HG02763 (cell line): ENCODE measurements at regions not wholly inside any gene's neighbourhood (a gene's known extent, or its start where the extent isn't known, plus 50 kb on each side); places are given as distances from the start of the nearest gene placed in this dataset.

ENCODE experiments used
- ATAC-seq: cut with Tn5 transposase; IDR thresholded peaks from one replicate; pipeline ENCODE4 v1.9.1; 2021; ENCODE audit warnings: mild to moderate bottlenecking, moderate library complexity; ENCODE audit not compliant: unreplicated experiment

DNA sequence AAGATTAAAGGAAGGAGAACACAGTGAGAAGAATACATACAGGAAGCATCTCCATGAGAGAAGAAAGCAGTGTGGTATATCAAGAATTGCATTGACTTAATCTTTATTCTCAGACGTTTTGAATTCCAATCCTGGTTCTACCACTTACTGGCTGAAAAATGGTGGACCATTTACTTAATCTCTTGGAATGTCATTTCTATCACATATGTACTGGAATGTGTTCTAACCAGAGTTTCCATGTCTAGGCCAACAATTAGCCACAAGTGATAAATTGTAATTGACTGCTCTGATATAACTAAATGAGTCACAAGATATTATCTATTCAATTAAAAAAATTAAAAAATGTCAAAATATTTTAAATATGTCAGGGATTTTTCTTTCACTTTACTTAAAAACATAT is 626.1 kb downstream of the PTPRC start:
- no peak for ATAC-seq

DNA sequence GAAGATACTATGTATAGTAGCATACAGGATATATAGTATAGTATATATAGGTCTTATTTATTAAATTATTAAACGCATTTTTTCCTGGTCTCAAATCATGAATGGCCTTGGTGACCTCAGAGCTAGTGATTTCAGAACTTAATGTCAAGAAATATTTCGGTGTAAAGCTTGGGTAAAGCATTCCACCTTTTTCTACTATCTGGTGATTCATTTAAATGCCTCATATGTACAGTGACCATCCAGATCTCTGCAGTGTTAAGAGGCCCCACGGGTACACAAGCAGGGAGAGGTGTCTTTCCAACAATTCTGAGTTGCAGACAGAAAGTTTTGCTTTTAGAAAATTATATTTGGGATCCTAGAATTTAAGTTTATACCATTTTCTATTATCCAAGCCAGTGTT is 626.5 kb downstream of the PTPRC start:
- ATAC-seq = no peak

DNA sequence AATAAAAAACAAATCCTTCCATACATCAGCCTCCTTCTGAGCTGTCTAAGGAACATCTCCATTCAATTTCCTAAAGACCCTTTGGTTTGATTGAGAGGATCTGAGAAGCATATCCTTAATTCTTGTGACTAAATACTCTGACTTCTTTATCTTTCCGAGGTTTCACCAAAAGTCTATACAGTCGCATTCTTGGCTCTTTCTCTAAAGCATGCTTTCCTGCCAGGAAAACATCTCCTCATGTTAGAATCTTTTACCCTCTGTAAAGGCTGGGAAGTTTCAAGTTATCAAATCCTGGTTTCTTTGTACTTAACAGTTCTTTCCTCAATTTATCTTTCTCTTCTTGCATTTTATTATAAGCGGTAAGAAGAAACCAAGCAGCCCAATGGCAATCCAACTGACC is 630.4 kb downstream of the PTPRC start:
- ATAC-seq = no peak

DNA sequence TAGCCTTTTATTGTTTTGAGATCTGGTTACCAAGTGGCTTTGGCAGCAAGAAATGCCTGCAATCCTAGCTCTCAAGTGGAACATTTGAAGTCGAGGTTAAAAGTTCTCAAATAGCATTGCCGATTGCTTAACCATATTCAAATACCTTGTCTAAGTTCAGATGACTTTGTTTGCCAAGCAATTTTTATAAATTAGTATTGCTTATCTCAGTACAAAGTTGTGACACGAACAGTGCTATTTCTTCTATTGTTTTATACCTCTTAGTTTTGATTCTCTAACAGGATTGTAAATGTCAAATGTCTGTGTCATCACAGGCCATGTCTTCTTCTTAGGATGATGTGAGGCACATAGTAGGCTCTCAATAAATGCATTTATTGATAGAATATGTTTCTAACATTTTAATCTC is 633.3 kb downstream of the PTPRC start:
- no peak for ATAC-seq

DNA sequence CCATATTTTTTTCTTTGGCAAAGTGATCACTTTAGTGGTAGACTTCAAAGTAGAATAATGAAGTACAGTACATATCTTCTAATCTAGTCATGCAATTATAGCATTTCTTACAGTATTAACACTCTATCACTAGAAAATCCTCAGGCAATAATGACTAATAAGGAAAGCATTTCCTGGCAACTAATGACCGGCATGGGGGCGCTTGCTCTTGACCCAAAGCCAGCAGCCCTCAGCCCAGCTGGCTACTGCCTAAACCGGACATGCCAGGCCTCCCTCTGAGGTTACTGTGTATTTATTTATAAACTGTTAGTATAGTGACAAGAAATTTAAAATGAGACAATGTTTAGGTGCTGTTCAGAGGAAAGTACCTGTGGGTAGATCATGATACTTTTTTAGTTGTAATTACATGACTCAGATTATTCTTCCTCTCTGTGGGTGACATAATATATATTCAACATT is 633.8 kb downstream of the PTPRC start:
- peak; percentile 62 for ATAC-seq

DNA sequence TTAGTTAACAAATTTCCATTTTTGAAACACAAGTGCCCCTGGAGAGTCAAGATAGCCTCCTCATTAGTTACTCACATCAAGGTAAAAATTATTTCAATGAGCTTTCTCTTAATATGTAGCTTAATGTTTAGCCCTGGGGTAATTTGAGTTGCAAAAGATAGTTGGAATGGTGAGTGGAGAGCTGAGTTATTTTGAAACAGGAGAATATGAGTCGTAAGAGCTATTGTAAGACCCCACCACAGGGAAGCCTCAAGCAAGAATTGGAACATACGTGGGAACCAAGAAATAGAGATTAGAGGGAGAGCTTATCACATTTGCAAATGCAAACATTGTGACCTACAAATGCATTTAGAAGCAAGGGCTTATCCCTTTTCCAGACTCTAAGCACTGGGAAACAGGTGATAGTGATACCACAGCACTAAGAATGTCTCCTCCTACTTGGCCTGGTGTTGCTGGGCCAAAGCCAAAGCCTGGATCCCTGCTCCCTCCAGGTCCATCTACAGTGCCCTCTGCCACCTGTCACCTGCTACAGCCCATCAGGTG is 635.1 kb downstream of the PTPRC start:
- peak; percentile 50 for ATAC-seq

DNA sequence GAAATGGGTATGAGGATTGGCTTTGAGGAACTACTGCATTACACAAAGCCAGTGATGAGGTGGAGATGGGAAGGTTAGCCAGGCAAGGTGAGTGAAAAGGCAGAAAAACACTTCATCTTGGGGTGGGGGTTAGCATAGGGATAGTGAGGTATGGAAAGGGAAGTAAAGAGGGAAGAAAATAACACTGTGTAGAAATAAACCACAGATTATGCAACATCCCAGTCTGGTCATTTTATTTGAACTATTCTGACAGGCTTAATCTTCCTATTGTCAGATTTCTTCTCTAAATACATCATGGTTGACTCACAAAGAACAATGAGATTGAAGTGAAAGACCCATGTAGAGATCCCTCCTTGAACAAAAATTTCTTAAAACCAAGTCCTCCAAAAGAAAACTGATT is 640.2 kb downstream of the PTPRC start:
- ATAC-seq = no peak

DNA sequence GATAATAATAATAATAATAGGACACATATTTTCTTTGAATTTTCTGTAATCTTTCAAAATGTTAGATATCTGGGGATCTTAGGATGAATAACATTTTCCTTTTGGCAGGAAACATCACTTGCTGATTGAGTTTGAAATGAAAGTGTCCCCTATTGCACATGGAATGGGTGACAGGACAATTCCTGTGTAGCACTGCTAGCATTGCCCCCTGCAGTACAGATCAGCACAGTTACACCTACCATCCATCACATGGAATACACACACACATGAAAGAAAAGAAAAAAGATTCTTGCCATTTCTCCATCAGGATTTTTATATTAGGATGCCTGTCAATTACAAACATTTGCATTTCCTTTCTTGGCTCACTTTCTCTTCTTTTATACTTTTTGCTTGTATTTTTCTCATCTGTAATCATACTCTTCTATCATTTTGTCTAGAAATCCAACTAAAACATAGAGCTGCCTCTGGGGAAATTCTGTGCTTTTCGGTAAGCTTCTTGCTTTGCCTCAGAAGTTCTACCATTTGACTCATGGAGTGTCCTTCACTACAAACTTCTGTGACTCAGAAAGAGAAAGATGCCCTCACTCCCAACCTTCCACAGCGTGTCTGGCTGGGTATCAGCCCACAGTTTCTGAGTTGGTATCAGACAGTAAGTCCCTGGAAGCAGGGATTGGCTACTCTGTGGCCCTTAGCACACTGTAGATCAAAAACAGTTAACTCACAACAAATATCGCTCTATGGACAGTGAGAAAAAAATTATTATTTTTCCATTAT is 641.2 kb downstream of the PTPRC start:
- ATAC-seq = peak; percentile 68

DNA sequence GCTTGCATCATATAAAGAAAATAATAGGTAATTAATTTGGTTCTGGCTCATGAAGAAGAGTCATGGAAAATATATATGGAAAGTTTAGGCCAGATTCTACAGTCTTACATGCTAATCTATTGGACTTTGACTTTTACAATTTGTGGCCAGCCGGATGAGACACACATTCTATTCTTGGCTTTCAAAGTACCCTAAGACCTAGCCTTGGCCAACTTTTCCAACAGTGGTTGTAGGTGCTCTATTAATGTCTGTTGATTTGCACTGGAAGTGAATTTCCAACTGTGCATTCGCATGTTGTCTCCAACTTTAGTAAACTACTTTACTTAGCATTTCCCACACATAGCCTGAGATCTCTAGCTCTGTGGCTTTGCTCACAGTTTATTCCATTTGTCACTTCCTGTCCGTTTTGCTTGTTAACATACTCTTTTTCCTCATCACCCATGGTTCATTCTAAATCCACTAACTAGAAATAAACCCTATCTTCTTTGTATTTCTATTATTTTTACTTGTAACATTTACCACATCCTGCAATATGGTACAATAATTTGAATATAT is 644.0 kb downstream of the PTPRC start:
- no peak for ATAC-seq

DNA sequence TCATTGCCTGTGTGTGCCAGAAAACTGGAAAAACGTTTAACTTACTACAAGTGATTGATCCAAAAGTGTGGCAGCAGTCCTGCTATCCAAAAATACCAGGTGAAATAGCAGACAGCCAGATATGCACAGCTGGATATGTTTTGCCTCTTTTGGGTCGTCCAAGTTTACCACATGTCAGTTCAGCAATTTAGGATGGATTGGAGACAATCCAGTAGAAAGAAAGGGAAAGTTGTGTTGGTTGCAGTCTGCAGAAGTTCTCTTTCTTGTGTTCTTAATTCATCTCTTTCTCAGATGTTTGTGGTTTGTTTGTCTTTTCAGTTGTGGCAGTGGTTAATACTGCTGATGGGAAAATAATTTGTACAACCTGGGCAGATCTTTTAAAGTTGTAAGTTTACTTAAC is 645.0 kb downstream of the PTPRC start:
- no peak for ATAC-seq

DNA sequence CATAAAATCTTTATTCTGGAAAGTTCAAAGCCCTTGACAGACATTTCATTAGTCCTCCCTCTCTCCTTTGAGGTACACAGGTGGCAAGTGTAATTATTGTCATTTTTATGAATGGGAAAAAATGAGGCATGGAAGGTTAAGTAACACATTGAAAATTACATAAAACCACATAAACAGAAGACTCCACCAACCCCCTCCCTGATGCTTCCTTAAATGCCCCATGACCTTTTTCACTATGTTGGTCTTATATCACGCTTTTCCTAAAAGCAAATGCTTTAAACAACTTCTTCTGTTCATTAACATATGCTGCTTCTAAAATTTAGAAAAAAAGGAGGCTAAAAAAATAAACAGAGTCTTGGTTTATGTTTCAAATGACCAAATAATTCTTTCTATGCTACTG is 648.4 kb downstream of the PTPRC start:
- no peak for ATAC-seq

DNA sequence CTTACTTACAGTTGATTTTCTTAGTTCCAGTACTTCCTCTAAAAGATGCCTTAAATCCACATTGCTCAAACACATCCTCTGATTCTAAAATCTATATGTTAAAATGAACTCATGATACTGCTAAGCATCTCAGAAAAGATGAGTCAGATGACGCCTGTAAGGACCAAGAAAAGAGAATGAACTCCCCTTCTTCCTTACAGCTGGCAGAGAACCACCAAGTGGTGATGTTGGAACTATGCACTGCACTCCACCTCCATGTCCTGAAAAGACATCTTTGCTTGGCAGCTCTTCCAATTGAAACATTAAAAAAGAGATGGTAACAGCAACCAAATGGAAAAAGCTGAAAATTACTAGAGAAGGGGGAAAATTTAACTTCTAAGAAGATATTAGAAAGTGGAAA is 648.8 kb downstream of the PTPRC start:
- ATAC-seq = no peak

DNA sequence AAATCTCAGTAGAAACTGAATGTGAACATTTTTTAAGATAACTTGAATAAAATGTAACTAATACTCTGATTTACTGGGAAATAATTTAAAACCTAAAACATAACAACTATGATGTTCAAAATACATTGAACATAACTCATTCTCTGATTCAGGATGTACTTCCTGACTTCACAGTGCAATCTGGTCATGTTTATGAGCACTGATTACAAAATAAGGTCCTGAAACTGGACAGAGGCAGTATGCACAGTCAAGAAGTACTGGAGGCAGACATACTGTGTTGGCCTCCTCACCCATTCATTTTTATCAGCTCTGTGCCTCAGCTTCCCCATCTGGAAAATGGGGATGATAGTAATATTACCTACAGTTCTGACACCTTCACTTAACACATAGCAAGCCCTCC is 651.3 kb downstream of the PTPRC start:
- ATAC-seq = no peak

DNA sequence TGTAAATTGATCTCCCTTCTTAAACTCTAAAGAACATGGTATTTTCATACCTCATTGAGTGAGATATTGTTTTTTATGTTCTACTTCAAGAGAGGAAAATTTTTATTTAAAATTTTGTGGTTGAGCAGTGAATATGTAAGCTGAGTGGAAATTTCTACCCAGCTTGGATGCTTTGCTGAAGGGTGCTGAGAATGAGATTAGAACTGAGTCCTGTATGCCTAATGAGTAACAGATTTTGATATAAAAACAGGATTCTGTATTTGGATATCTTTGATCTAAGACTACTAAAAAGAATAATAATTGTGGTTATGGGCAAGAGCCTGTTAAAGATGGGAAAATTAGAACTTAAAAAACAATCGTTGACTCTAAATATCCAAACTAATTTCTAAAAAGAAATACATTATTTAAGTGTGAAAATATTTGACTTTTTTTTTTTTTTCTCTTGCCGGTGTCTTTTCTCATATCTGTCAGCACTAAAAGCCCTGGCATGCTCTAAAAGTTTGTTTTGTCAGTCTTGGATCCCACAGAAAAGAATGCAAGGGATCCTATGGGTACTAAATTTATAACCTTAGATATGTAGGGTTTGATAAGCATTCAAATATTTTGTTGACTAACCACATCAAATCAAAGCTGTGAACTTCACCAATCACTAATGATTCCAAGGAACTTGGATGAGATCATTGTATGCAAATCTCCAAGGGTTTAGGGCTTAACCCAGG is 652.3 kb downstream of the PTPRC start:
- no peak for ATAC-seq

DNA sequence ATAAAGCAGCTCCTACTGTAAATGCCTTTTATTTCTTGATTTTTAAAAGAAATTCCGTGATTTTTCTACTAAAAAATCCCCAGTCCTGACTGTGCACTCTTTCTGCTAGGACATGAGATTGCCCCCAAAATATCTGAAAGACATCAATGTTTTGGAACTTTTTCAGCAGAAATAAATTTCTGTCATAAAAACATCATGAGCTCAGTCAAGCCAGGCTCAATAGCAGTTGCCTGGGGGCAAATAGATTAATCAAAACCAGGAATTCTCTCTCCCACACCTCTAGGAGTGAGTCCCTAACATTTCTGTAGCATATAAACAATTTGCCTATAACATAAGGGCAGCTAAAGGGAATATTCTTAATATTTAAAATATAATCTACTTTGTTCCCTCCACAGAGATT is 654.1 kb downstream of the PTPRC start:
- ATAC-seq = no peak

DNA sequence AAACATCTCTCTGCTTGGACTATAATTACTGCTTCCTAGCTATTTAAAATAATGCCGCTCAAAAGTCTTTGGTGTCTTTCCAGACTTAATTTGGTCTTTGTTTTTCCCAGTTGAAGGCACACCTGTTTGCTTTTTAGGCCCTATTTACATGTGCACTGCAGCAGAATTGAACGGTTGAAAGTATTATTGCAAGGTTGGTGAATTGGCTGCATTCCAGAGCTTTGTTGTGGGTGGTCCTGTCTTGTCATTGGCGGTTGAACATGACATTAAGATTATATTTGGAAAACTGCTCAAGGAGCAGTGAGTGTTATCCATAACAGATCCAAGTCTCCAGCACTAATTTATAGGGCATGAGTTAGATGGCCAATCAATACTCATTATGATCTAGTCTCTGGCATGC is 656.3 kb downstream of the PTPRC start:
- ATAC-seq = no peak

DNA sequence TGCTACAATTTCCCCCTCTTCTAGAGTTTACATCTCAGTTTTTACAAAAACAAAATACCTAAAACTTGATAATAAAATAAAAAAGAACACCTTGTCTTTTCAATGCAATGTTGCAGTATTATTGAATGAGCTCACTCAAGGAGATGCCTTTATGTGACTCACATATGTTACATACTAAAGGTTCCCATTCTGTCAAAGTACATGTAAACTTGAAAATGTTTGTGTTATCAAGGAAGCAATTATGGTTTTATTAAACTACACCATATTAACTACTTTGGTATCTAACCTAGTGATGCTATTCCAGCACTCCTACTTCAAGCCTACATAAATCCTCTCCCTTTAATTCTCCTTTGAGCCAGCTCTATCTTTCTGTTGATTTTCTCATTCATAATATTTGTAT is 658.3 kb downstream of the PTPRC start:
- ATAC-seq = no peak

DNA sequence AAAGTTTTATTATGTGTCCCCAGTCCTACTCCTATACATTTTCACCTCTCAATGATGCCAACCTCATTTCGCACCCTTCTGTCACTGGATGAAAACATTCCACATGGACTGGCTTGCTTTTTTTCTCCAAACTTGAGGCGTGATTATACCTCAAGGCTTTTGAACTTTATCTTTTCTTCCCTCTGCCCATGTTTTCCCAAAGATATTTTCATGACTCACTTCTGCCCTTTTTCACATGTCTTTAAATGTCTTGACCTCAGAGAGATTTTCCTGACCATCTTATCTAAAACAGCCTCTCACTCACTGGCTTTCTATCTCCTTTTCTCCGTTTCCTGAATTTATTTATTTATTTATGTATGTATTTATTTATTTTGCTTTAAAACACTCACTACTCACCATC is 659.0 kb downstream of the PTPRC start:
- no peak for ATAC-seq

DNA sequence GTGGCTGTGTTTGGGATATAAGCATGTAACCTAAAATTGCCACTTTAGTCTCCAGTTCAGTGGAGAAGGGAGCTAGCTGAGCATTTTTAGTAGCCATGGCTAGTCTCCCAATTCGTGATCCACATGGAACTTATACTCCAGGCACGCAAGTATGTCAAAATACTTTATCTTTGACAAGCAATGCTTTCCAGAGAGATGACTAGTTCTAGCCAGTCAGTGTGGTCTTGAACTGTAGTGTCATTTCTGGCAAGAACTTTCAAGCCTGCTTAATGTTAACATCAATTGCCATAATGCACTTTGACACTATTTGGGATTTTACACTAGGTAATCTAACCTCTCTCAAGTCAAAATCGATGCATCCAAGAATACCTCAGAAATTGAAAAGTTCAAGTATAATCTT is 660.0 kb downstream of the PTPRC start:
- no peak for ATAC-seq

DNA sequence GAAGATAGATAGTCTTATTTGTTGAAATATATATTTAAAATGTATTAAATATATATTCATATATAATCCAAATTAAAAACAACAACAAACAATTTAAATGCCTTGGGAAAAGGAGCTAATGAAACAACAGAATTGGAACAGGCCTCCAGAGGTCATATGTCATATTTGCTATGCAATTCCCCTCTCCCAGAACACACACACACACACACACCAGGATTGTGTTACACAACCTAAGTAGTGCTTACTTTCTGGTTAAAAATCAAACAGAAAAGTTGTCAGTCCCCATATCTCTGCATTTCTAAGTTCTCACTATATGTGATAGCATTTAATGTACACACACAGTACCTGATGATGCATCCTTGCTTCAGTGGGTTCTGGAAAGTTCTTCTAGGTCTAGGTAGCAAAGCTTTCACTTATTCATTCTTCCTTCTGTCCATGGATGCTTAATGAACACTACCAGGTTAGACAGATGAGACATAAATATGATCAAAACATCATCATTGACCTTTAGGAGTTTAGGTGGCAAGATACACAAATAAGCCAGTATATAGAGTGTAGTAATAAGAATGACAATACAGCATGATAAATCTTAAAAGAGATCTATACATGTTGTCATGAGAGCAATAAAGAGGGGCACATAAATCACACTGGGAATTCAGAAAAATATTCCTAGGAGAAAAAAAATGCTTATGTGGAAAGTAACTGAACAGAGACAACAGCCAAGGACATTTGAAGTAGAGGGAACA is 662.8 kb downstream of the PTPRC start:
- no peak for ATAC-seq

DNA sequence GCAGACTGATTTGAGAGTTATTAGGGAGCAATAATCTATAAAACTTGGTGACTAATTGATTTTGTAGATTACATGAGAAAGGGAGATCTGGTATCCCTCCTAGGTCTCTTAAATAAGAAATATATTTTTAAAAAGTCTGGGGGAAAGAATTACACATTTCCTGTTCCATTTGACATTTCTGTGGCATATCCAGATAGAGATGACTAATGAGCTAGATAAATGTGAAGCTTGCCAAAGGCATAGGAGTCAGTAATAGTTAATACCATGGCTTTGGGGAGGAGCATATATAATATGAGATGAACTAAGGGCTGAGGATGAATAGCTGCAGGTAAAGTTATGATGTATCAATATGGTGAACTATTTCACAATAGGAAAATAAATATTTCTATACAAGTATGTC is 663.7 kb downstream of the PTPRC start:
- no peak for ATAC-seq
